Mesothelial cell of epicardium (in vitro differentiated cells): ENCODE measurements at regions not wholly inside any gene's neighbourhood (a gene's known extent, or its start where the extent isn't known, plus 50 kb on each side); places are given as distances from the start of the nearest gene placed in this dataset.

ENCODE experiments used
- DNase-seq, 2 experiments: peaks; one replicate each; pipeline ENCODE4 v3.0.0; 2021; ENCODE audit warnings: low spot score in 2 of 2; ENCODE audit not compliant: unreplicated experiment in 2 of 2
- H3K27ac Mint-ChIP-seq: 2 replicates; pipeline ENCODE4 v1.8.0; 2021; ENCODE audit warnings: mixed read lengths
- H3K27me3 Mint-ChIP-seq: 2 replicates; pipeline ENCODE4 v1.8.0; 2021; ENCODE audit warnings: low read depth, mixed read lengths
- H3K36me3 Mint-ChIP-seq: 2 replicates; pipeline ENCODE4 v1.8.0; 2021; ENCODE audit warnings: mixed read lengths
- H3K4me1 Mint-ChIP-seq: 2 replicates; pipeline ENCODE4 v1.8.0; 2021; ENCODE audit warnings: mixed read lengths
- H3K4me3 Mint-ChIP-seq: 2 replicates; pipeline ENCODE4 v1.8.0; 2021; ENCODE audit warnings: mild to moderate bottlenecking, moderate library complexity, mixed read lengths
- H3K9me3 Mint-ChIP-seq: 2 replicates; pipeline ENCODE4 v1.8.0; 2021; ENCODE audit warnings: mixed read lengths
- TF ChIP-seq, protein P1 (sequence below): fragments of 200-600 bp; sonication (generic); IDR thresholded peaks from one replicate; pipeline ENCODE4 v1.5.0; 2021; ENCODE audit warnings: antibody characterized with exemption; ENCODE audit not compliant: unreplicated experiment

DNA sequence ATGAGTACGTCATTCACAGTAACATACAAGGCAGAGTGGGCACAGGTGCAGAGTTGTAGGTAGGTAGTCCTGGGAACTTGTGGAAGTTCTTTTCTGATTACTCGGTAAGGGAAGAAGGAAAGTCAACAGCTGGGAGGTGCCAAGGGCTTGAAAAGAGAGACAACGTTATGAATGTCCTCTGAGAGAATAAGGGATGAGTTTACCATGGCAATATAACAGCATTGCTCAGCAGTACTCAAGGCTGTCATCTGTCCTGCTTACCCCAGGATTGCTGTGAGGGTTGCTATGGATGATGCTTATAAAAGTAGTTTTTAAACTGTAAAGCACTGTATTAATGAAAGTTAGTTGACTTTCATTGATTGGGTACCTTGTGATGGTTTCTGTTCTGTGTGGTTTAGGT, 369.1 kb upstream of the SGCD start:
- no peak overlapping the region for H3K4me3 Mint-ChIP-seq

GRCh38 chr5:155959082-155959481, 367.9 kb upstream of the SGCD start:
- TF ChIP-seq, protein P1, sequence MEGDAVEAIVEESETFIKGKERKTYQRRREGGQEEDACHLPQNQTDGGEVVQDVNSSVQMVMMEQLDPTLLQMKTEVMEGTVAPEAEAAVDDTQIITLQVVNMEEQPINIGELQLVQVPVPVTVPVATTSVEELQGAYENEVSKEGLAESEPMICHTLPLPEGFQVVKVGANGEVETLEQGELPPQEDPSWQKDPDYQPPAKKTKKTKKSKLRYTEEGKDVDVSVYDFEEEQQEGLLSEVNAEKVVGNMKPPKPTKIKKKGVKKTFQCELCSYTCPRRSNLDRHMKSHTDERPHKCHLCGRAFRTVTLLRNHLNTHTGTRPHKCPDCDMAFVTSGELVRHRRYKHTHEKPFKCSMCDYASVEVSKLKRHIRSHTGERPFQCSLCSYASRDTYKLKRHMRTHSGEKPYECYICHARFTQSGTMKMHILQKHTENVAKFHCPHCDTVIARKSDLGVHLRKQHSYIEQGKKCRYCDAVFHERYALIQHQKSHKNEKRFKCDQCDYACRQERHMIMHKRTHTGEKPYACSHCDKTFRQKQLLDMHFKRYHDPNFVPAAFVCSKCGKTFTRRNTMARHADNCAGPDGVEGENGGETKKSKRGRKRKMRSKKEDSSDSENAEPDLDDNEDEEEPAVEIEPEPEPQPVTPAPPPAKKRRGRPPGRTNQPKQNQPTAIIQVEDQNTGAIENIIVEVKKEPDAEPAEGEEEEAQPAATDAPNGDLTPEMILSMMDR = no peak
- DNase-seq = no peak
- H3K4me3 Mint-ChIP-seq = no peak overlapping the region
- no peaks in the 10 kb centered on the region for H3K36me3 Mint-ChIP-seq
- H3K9me3 Mint-ChIP-seq = no peaks in the 10 kb centered on the region
- no peak overlapping the region for H3K27ac Mint-ChIP-seq
- H3K4me1 Mint-ChIP-seq = no peaks in the 10 kb centered on the region
- no peaks in the 10 kb centered on the region for H3K27me3 Mint-ChIP-seq

More for the DNA sequence above, 369.1 kb upstream of the SGCD start:
- Mint-ChIP-seq H3K27ac (no peak overlapping the region), H3K36me3 (no peaks in the 10 kb centered on the region), H3K27me3 (no peaks in the 10 kb centered on the region), H3K4me1 (peaks cover 3% of the 10 kb centered on the region), H3K9me3 (no peaks in the 10 kb centered on the region)
- TF ChIP-seq, protein P1 = no peak
- no peak for DNase-seq

- Mint-ChIP-seq H3K9me3 (peaks cover 4% of the 10 kb centered on the region), H3K4me3 (no peak overlapping the region), H3K4me1 (no peaks in the 10 kb centered on the region), H3K27ac (no peak overlapping the region), H3K27me3 (no peaks in the 10 kb centered on the region), H3K36me3 (no peaks in the 10 kb centered on the region)
- no peak for DNase-seq
- TF ChIP-seq, protein P1 = no peak
Observed at GRCh38 chr5:155960177-155960576, 366.8 kb upstream of the SGCD start.

DNA sequence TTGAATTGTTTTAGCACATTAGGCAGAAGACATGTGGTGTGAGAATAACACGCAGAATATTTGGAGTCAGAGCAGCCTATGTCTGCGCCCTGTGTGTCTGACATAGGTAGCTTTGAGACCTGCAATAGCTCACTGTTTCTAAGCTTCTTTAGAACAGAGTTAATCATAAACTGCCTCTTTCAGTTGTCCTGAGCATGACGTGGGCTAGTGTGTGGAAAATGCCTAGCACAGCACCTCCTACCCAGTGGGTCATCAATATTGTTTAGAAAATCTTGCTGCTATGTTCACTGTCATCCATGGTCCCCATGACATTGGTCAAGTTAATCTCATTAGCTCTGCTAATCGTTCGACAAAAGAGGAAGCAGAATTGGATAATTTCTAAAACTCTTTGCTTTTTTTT, 357.4 kb upstream of the SGCD start:
- Mint-ChIP-seq H3K36me3 (no peaks in the 10 kb centered on the region), H3K27ac (no peak overlapping the region), H3K4me3 (no peak overlapping the region), H3K27me3 (peaks cover 16% of the 10 kb centered on the region), H3K4me1 (no peaks in the 10 kb centered on the region), H3K9me3 (peaks cover 14% of the 10 kb centered on the region)
- DNase-seq = no peak
- TF ChIP-seq, protein P1 = no peak

DNA sequence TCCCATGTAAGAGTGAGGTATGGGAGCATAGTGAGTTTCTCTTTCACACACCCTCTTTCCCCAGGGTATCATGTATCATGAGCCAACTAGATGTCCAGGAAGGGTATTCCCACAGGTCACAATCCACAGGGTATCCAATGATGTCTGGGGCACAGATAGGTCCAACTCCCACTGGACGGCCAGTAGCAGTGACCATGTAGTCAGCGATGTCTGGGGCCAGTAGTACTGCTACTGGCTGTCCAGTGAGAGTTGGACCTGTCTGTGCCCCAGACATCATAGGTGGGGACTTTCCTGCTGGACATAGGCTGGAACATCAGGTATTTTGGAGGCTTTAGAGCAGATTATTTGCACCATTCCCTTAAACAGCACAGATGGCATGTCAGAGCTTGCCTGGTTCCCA, 352.6 kb upstream of the SGCD start:
- H3K27me3 Mint-ChIP-seq = peaks cover 18% of the 10 kb centered on the region
- H3K4me3 Mint-ChIP-seq = no peak overlapping the region
- no peaks in the 10 kb centered on the region for H3K9me3 Mint-ChIP-seq
- H3K27ac Mint-ChIP-seq = no peak overlapping the region
- no peaks in the 10 kb centered on the region for H3K4me1 Mint-ChIP-seq
- no peaks in the 10 kb centered on the region for H3K36me3 Mint-ChIP-seq
- TF ChIP-seq, protein P1 = no peak
- no peak for DNase-seq

- Mint-ChIP-seq H3K9me3 (no peaks in the 10 kb centered on the region), H3K36me3 (no peaks in the 10 kb centered on the region), H3K4me3 (no peak overlapping the region), H3K27ac (no peak overlapping the region), H3K4me1 (peaks cover 4% of the 10 kb centered on the region), H3K27me3 (peaks cover 5% of the 10 kb centered on the region)
- no peak for DNase-seq
- TF ChIP-seq, protein P1 = no peak
Observed at GRCh38 chr5:155978850-155979249, 348.1 kb upstream of the SGCD start.
